H9 (cell line): ENCODE measurements at regions not wholly inside any gene's neighbourhood (a gene's known extent, or its start where the extent isn't known, plus 50 kb on each side); places are given as distances from the start of the nearest gene placed in this dataset.

Experiments
- DNase-seq: peaks from one replicate; pipeline ENCODE4 v3.0.0-alpha.2; 2017
- H2AFZ ChIP-seq: one replicate; pipeline ENCODE4 v1.6.1; 2013; ENCODE audit warnings: mild to moderate bottlenecking, low read length, control low read depth, moderate library complexity
- H2AK5ac ChIP-seq: 2 replicates; pipeline ENCODE4 v1.6.1; 2013; ENCODE audit warnings: low read length, control low read depth, mixed read lengths; ENCODE audit not compliant: insufficient read length
- H2BK120ac ChIP-seq: one replicate; pipeline ENCODE4 v1.6.1; 2013; ENCODE audit warnings: low read depth, mild to moderate bottlenecking, low read length, control low read depth, inconsistent platforms; ENCODE audit not compliant: poor library complexity, severe bottlenecking
- H2BK12ac ChIP-seq: 2 replicates; pipeline ENCODE4 v1.6.1; 2013; ENCODE audit warnings: low read length, control low read depth, mixed read lengths, low read depth; ENCODE audit not compliant: insufficient read length
- H2BK15ac ChIP-seq: 2 replicates; pipeline ENCODE4 v1.6.1; 2013; ENCODE audit warnings: low read depth, low read length, control low read depth
- H2BK20ac ChIP-seq: one replicate; pipeline ENCODE4 v1.6.1; 2013; ENCODE audit warnings: low read depth, mild to moderate bottlenecking, low read length, control low read depth, inconsistent platforms; ENCODE audit not compliant: poor library complexity, severe bottlenecking
- H2BK5ac ChIP-seq: 2 replicates; pipeline ENCODE4 v1.6.1; 2013; ENCODE audit warnings: low read length, control low read depth, mixed read lengths; ENCODE audit not compliant: insufficient read length
- H3K14ac ChIP-seq: 2 replicates; pipeline ENCODE4 v1.6.1; 2013; ENCODE audit warnings: low read length, control low read depth; ENCODE audit not compliant: insufficient read depth
- H3K18ac ChIP-seq: 2 replicates; pipeline ENCODE4 v1.6.1; 2013; ENCODE audit warnings: low read depth, mild to moderate bottlenecking, mixed read lengths, low read length, control low read depth; ENCODE audit not compliant: insufficient read length
- H3K23ac ChIP-seq: 2 replicates; pipeline ENCODE4 v1.6.1; 2013; ENCODE audit warnings: low read length, control low read depth, mixed read lengths, low read depth; ENCODE audit not compliant: insufficient read length
- H3K23me2 ChIP-seq: 2 replicates; pipeline ENCODE4 v1.6.1; 2013; ENCODE audit warnings: low read depth, mild to moderate bottlenecking, mixed read lengths, low read length, control low read depth; ENCODE audit not compliant: insufficient read length, poor library complexity, severe bottlenecking
- H3K27ac ChIP-seq: 2 replicates; pipeline ENCODE4 v1.5.1; 2013; ENCODE audit warnings: low read length, control low read depth, mixed read lengths, low read depth; ENCODE audit not compliant: insufficient read length
- H3K27me3 ChIP-seq: 2 replicates; pipeline ENCODE4 v1.6.1; 2013; ENCODE audit warnings: low read length, control low read depth, inconsistent platforms; ENCODE audit not compliant: insufficient read depth
- H3K4ac ChIP-seq: 2 replicates; pipeline ENCODE4 v1.6.1; 2013; ENCODE audit warnings: low read depth, mild to moderate bottlenecking, control low read depth, inconsistent platforms, low read length, moderate library complexity
- H3K4me1 ChIP-seq: 2 replicates; pipeline ENCODE4 v1.6.1; 2013; ENCODE audit warnings: low read length, control low read depth, inconsistent platforms; ENCODE audit not compliant: insufficient read depth
- H3K4me2 ChIP-seq: 2 replicates; pipeline ENCODE4 v1.6.1; 2013; ENCODE audit warnings: low read length, control low read depth, mixed read lengths; ENCODE audit not compliant: insufficient read length, insufficient read depth
- H3K56ac ChIP-seq: 2 replicates; pipeline ENCODE4 v1.6.1; 2013; ENCODE audit warnings: low read depth, mild to moderate bottlenecking, mixed read lengths, low read length, control low read depth; ENCODE audit not compliant: insufficient read length
- H3K79me1 ChIP-seq: 2 replicates; pipeline ENCODE4 v1.6.1; 2013; ENCODE audit warnings: low read depth, mild to moderate bottlenecking, moderate library complexity, low read length, control low read depth, inconsistent platforms; ENCODE audit not compliant: insufficient read depth, poor library complexity, severe bottlenecking
- H3K79me2 ChIP-seq: 2 replicates; pipeline ENCODE4 v1.6.1; 2013; ENCODE audit warnings: low read length, control low read depth, inconsistent platforms; ENCODE audit not compliant: insufficient read depth
- H3K9ac ChIP-seq: 2 replicates; pipeline ENCODE4 v1.6.1; 2013; ENCODE audit warnings: low read length, control low read depth, mixed read lengths; ENCODE audit not compliant: insufficient read length; ENCODE audit errors: extremely low read depth
- H3K9me3 ChIP-seq: one replicate; pipeline ENCODE4 v1.6.1; 2013; ENCODE audit warnings: low read depth, low read length, inconsistent platforms; ENCODE audit not compliant: control insufficient read depth
- H3T11ph ChIP-seq: one replicate; pipeline ENCODE4 v1.6.1; 2013; ENCODE audit warnings: mild to moderate bottlenecking, low read length, control low read depth, inconsistent platforms
- H4K20me1 ChIP-seq: one replicate; pipeline ENCODE4 v1.6.1; 2013; ENCODE audit not compliant: control insufficient read depth, insufficient read length, insufficient read depth
- H4K5ac ChIP-seq: 2 replicates; pipeline ENCODE4 v1.6.1; 2013; ENCODE audit warnings: low read depth, mild to moderate bottlenecking, mixed read lengths, low read length, control low read depth; ENCODE audit not compliant: insufficient read length
- H4K8ac ChIP-seq: replicated peaks from 2 replicates; pipeline ENCODE4 v1.6.1; 2013; ENCODE audit warnings: low read length, control low read depth, mixed read lengths, low read depth; ENCODE audit not compliant: insufficient read length
- H4K91ac ChIP-seq: 2 replicates; pipeline ENCODE4 v1.6.1; 2013; ENCODE audit warnings: low read depth, mild to moderate bottlenecking, moderate library complexity, mixed read lengths, low read length, control low read depth; ENCODE audit not compliant: insufficient read length
- H3K27ac Mint-ChIP-seq, 3 experiments: 2 replicates in 2 of 3; 3 replicates in 1 of 3; pipeline ENCODE4 v1.8.0; 2020 to 2021; ENCODE audit warnings: mixed read lengths in 3 of 3, mild to moderate bottlenecking in 1 of 3, moderate library complexity in 1 of 3
- H3K27me3 Mint-ChIP-seq: 2 replicates; pipeline ENCODE4 v1.8.0; 2021; ENCODE audit warnings: low read depth, mild to moderate bottlenecking, moderate library complexity, mixed read lengths
- H3K36me3 Mint-ChIP-seq, 3 experiments: 2 replicates in 2 of 3; 3 replicates in 1 of 3; pipeline ENCODE4 v1.8.0; 2020 to 2021; ENCODE audit warnings: low read depth in 3 of 3, mixed read lengths in 3 of 3; ENCODE audit not compliant: insufficient read depth in 1 of 3
- H3K4me1 Mint-ChIP-seq, 2 experiments: 2 replicates each; pipeline ENCODE4 v1.8.0; 2020; ENCODE audit warnings: mixed read lengths in 2 of 2
- H3K4me3 Mint-ChIP-seq, 2 experiments: 2 replicates in 1 of 2; 3 replicates in 1 of 2; pipeline ENCODE4 v1.8.0; 2020 to 2021; ENCODE audit warnings: mild to moderate bottlenecking in 2 of 2, mixed read lengths in 2 of 2, moderate library complexity in 1 of 2
- H3K9me3 Mint-ChIP-seq, 2 experiments: 2 replicates in 1 of 2; 3 replicates in 1 of 2; pipeline ENCODE4 v1.8.0; 2020; ENCODE audit warnings: mild to moderate bottlenecking in 2 of 2, mixed read lengths in 2 of 2, moderate library complexity in 1 of 2
- CTCF ChIP-seq: fragments of 200-600 bp; sonication (generic); conservative IDR thresholded peaks from 3 replicates; pipeline ENCODE4 v1.8.0; 2021; ENCODE audit warnings: antibody characterized with exemption, mild to moderate bottlenecking
- WGBS: extraction: QIAGEN DNeasy Blood & Tissue Kit; methylation state at CpG from one replicate; pipeline ENCODE4 v1.1.7; 2013; ENCODE audit warnings: missing lambda C conversion rate, low lambda C conversion rate, mixed read lengths; ENCODE audit not compliant: insufficient read length; ENCODE audit errors: extremely low coverage; 5-methylcytosine and 5-hydroxymethylcytosine counted together

- TF ChIP-seq CTCF: no peak
- no peak overlapping the region for H2AFZ ChIP-seq
- no peaks in the 10 kb centered on the region for H3K36me3 Mint-ChIP-seq
Measured at GRCh38 chr16:50964491-50964890, 186.6 kb downstream of the SALL1 start.

More at GRCh38 chr16:50964491-50964890, 186.6 kb downstream of the SALL1 start:
- WGBS: no CpG with 5 or more reads among the region's 1 CpG
- H3K79me2 ChIP-seq: no peaks in the 10 kb centered on the region
- H3K4ac ChIP-seq: no peak overlapping the region
- Mint-ChIP-seq H3K27me3 (peaks cover 5% of the 10 kb centered on the region), H3K27ac (no peak overlapping the region), H3K9me3 (no peaks in the 10 kb centered on the region), H3K4me3 (no peak overlapping the region), H3K4me1 (peaks cover 5 to 7% of the 10 kb centered on the region in 2 experiments)
- no peaks in the 10 kb centered on the region for H3K79me1 ChIP-seq
- H3K56ac ChIP-seq: no peak overlapping the region
- H2BK20ac ChIP-seq: no peak overlapping the region
- no peak overlapping the region for H3K4me2 ChIP-seq
- no peak overlapping the region for H2BK5ac ChIP-seq
- no peak overlapping the region for H3T11ph ChIP-seq
- H2BK15ac ChIP-seq: no peak overlapping the region
- H2BK12ac ChIP-seq: no peak overlapping the region
- no peak overlapping the region for H4K91ac ChIP-seq
- H3K23me2 ChIP-seq: no peaks in the 10 kb centered on the region
- H4K5ac ChIP-seq: no peak overlapping the region
- H3K4me1 ChIP-seq: peaks cover 4% of the 10 kb centered on the region
- no peak overlapping the region for H4K8ac ChIP-seq
- H2AK5ac ChIP-seq: no peak overlapping the region
- no peak for DNase-seq
- H3K9me3 ChIP-seq: no peaks in the 10 kb centered on the region
- no peak overlapping the region for H3K9ac ChIP-seq
- H3K27me3 ChIP-seq: no peaks in the 10 kb centered on the region
- H3K23ac ChIP-seq: no peak overlapping the region
- no peaks in the 10 kb centered on the region for H4K20me1 ChIP-seq
- no peak overlapping the region for H3K27ac ChIP-seq
- H3K18ac ChIP-seq: no peak overlapping the region
- H3K14ac ChIP-seq: no peak overlapping the region
- H2BK120ac ChIP-seq: no peak overlapping the region
